Heart right ventricle (tissue), 16 donors: ENCODE measurements at regions not wholly inside any gene's neighbourhood (a gene's known extent, or its start where the extent isn't known, plus 50 kb on each side); places are given as distances from the start of the nearest gene placed in this dataset.

Source experiments
- ATAC-seq, 8 donors: fragments of 200-7000 bp; cut with Tn5 transposase; one replicate each; pipeline ENCODE4 v1.9.1; 2020; ENCODE audit warnings: mild to moderate bottlenecking in 8 of 8, moderate library complexity in 8 of 8, moderate number of reproducible peaks in 1 of 8
- DNase-seq, 2 donors: peaks; one replicate each; pipeline ENCODE4 v3.0.0-alpha.2; 2020
- H3K27ac ChIP-seq, 10 donors: fragments of 200-600 bp; sonication (generic) in 2 of 10; one replicate each; pipeline versions ENCODE4 v1.5.0 to v1.8.0; 2020 to 2022; ENCODE audit warnings: mild to moderate bottlenecking in 3 of 10
- H3K27me3 ChIP-seq, 7 donors: fragments of 200-600 bp; one replicate each; pipeline ENCODE4 v1.8.0; 2021 to 2022; ENCODE audit warnings: mild to moderate bottlenecking in 2 of 7
- H3K36me3 ChIP-seq, 9 donors: fragments of 200-600 bp; sonication (generic) in 1 of 9; one replicate each; pipeline versions ENCODE4 v1.5.0 to v1.8.0; 2020 to 2022; ENCODE audit warnings: mild to moderate bottlenecking in 2 of 9
- H3K4me1 ChIP-seq, 9 donors: fragments of 200-600 bp; sonication (generic) in 1 of 9; one replicate each; pipeline versions ENCODE4 v1.5.0 to v1.8.0; 2020 to 2022; ENCODE audit warnings: mild to moderate bottlenecking in 4 of 9
- H3K4me3 ChIP-seq, 10 donors: fragments of 200-600 bp; sonication (generic) in 2 of 10; one replicate each; pipeline versions ENCODE4 v1.5.0 to v1.8.0; 2020 to 2022; ENCODE audit warnings: mild to moderate bottlenecking in 7 of 10, moderate library complexity in 2 of 10
- H3K9me3 ChIP-seq, 11 donors: fragments of 200-600 bp in 10 of 11; sonication (generic) in 2 of 11; one replicate each; pipeline versions ENCODE4 v1.5.0 to v1.8.0; 2013 to 2022; ENCODE audit warnings: mild to moderate bottlenecking in 2 of 11, control low read depth in 1 of 11, moderate library complexity in 1 of 11
- CTCF ChIP-seq, 9 donors: fragments of 200-600 bp; sonication (generic) in 2 of 9; IDR thresholded peaks; one replicate each; pipeline versions ENCODE4 v1.5.0 to v1.8.0; 2021 to 2022; ENCODE audit warnings: antibody characterized with exemption in 9 of 9, mild to moderate bottlenecking in 5 of 9, moderate library complexity in 1 of 9
- WGBS, 2 donors: extraction: QIAGEN DNeasy Blood & Tissue Kit; methylation state at CpG; one replicate each; pipeline ENCODE4 v1.1.7; 2013; ENCODE audit warnings: inconsistent platforms in 1 of 2; 5-methylcytosine and 5-hydroxymethylcytosine counted together
- intact Hi-C, 10 donors: fragments of 100-400 bp; cut with DNase I; formaldehyde crosslinking; loops; one replicate each; pipeline versions ENCODE4 v1.11.1 to v1.14.2; 2022
- donor health status: Arrhythmogenic right ventricular cardiomyopathy.
- donor health status: ischemic (EF 13 %, LVEDD 7.1; RV severe dilation, severe dysfunction).
- donor health status: healthy with polysubstance abuse.
- donor health status: DM: no; HTN: yes; CAD: no.
- donor health status: DM: no; HTN: no; CAD: no.
- donor health status: ischemic (EF 25% LVEDD 6.9; RV normal size, moderate dysfunction).
- donor health status: ischemic (EF 25% LVEDD 5.7; RV mildly dilated, moderate dysfunction).
- donor health status: healthy.
- donor health status: DM: yes; HTN: yes; CAD: no.
- donor health status: Ischemic cardiomyopathy.
- donor health status: ischemic (EF 35%, LVEDD 5.7; RV mildly dilated, moderate dysfunction).
- donor health status: nonischemic (EF 11% LVEDD 7.7; RV severe dilation, severe dysfunction).
- donor health status: DM: yes; HTN: yes; CAD: no.
- donor health status: PGD.
- donor health status: ischemic (EF 29% LVEDD 5.4; RV normal size, mild dysfunction).
- donor health status: nonischemic (EF 23%, LVEDD 6.1; RV moderate dilation, normal function).

- Histone ChIP-seq H3K36me3 (no peaks in the 10 kb centered on the region), H3K9me3 (no peaks in the 10 kb centered on the region), H3K27ac (peak overlapping the region in 1 of 10 donors; percentile 96), H3K27me3 (no peaks in the 10 kb centered on the region), H3K4me1 (peaks cover 3 to 54% (median 17%) of the 10 kb centered on the region in 9 donors), H3K4me3 (no peak overlapping the region)
- no peak for TF ChIP-seq CTCF (IDR thresholded peaks at IDR 0.05)
- 87% methylated on average over 15 of the region's 15 CpGs for WGBS, 2 donors
- no peak for ATAC-seq
- DNase-seq = no peak
- intact Hi-C loops = no loop called here
Observed at GRCh38 chr12:124715121-124715990, 147.9 kb upstream of the NCOR2 start.

GRCh38 chr12:124713436-124714082 is 146.1 kb upstream of the NCOR2 start:
- no peak for TF ChIP-seq CTCF (IDR thresholded peaks at IDR 0.05)
- intact Hi-C loops = no loop called here
- peak; percentile 61 to 85 (median 77) for ATAC-seq
- Histone ChIP-seq H3K27me3 (no peaks in the 10 kb centered on the region), H3K4me3 (peak overlapping the region in 8 of 10 donors; percentile 13 to 45 (median 36)), H3K36me3 (no peaks in the 10 kb centered on the region), H3K4me1 (peaks cover 0 to 49% (median 11%) of the 10 kb centered on the region in 9 donors), H3K9me3 (no peaks in the 10 kb centered on the region), H3K27ac (peak overlapping the region; percentile 57 to 96 (median 88))
- DNase-seq = peak in 1 of 2 donors; percentile 64
- WGBS, 2 donors = 32 to 47% methylated on average over 17 of the region's 17 CpGs

- no peaks in the 10 kb centered on the region for H3K27me3 ChIP-seq
- H3K4me1 ChIP-seq = peaks cover 0 to 49% (median 11%) of the 10 kb centered on the region in 9 donors
- H3K36me3 ChIP-seq = no peaks in the 10 kb centered on the region
- peak; percentile 72 to 94 (median 86) for ATAC-seq
- 55 to 67% methylated on average over 14 of the region's 14 CpGs for WGBS, 2 donors
- intact Hi-C loops = no loop called here
- peak overlapping the region; percentile 57 to 96 (median 88) for H3K27ac ChIP-seq
- peak; percentile 63 to 73 for DNase-seq
- peak overlapping the region in 8 of 10 donors; percentile 13 to 45 (median 36) for H3K4me3 ChIP-seq
- H3K9me3 ChIP-seq = peaks cover 0 to 2% (median 0%) of the 10 kb centered on the region in 11 donors
- no peak for TF ChIP-seq CTCF (IDR thresholded peaks at IDR 0.05)
Observed at GRCh38 chr12:124713041-124713435, 145.6 kb upstream of the NCOR2 start.

- no peak for TF ChIP-seq CTCF (IDR thresholded peaks at IDR 0.05)
- no peaks in the 10 kb centered on the region for H3K36me3 ChIP-seq
- intact Hi-C loops = loop anchor here in 1 of 10 donors (1.0 kb wide), 1 partner anchor 15 kb away; no protein-coding TSS in a partner anchor
- no peak overlapping the region for H3K4me3 ChIP-seq
- ATAC-seq = no peak
- no peak for DNase-seq
- 73 to 84% methylated on average over 11 of the region's 11 CpGs for WGBS, 2 donors
- no peaks in the 10 kb centered on the region for H3K27me3 ChIP-seq
- peaks cover 0 to 46% (median 11%) of the 10 kb centered on the region in 9 donors for H3K4me1 ChIP-seq
- H3K9me3 ChIP-seq = peaks cover 0 to 8% (median 0%) of the 10 kb centered on the region in 11 donors
- no peak overlapping the region for H3K27ac ChIP-seq
Observed at GRCh38 chr12:124711344-124711743, 143.9 kb upstream of the NCOR2 start.
